Epithelial cell of esophagus (primary cell): ENCODE measurements at regions not wholly inside any gene's neighbourhood (a gene's known extent, or its start where the extent isn't known, plus 50 kb on each side); places are given as distances from the start of the nearest gene placed in this dataset.
A peak's percentile ranks its signal among the peaks of the same experiment; 100 is the strongest.

ENCODE experiments used
- DNase-seq: peaks from one replicate; pipeline ENCODE4 v3.0.0; 2010; ENCODE audit warnings: low read depth
- H3K4me3 ChIP-seq: 2 replicates; pipeline ENCODE4 v1.5.1; 2011; ENCODE audit warnings: mild to moderate bottlenecking, low read length, control low read depth
- CTCF ChIP-seq: IDR thresholded peaks from 2 replicates; pipeline ENCODE4 v1.5.1; 2011; ENCODE audit warnings: low read depth, mild to moderate bottlenecking, low read length, control low read depth, inconsistent platforms; ENCODE audit not compliant: insufficient read depth; ENCODE audit errors: missing control alignments

- no peak for DNase-seq
- no peak for TF ChIP-seq CTCF
- no peak overlapping the region for H3K4me3 ChIP-seq
These were observed 648.1 kb downstream of the USP25 start for GRCh38 chr21:16377857-16378256.

DNA sequence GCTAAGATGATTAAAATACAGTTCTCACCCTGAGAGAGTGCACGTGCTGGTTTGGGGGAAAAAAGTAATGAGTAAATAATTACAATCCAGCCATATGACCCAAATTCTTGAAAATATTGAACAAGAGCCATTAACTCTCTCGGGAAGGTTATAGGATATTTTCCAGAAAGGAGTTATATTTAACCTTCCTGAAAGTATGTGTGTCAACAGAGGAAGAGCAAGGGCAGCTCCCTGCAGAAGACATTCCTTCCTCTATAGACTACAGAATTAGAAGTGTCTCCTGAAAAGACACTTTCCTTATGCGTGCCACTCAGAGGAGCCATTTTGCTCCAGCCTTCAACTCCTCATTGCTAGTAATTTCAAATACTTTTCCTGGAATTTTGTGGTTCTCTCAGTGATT lies 648.7 kb downstream of the USP25 start:
- DNase-seq = no peak
- TF ChIP-seq CTCF = no peak

DNA sequence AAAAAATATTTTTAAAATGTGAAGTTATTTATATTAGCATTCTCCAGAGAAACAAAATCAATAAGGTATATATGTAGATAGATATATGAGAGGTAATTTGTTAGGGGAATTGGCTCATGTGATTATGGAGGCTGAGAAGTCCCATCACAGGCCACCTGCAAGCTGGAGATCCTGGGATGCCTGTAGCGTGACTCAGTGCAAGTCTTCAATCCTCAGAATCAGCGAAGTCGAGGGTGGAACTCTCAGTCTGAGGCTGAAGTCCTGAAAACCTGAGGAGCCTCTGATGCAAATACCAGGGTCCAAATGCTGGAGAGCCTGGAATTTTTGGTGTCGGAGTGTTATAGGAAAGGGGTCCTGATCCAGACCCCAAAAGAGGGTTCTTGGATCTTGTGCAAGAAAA lies 658.5 kb downstream of the USP25 start:
- no peak overlapping the region for H3K4me3 ChIP-seq
- peak; percentile 9 for DNase-seq
- no peak for TF ChIP-seq CTCF

More for the DNA sequence above, 648.7 kb downstream of the USP25 start:
- no peak overlapping the region for H3K4me3 ChIP-seq

GRCh38 chr21:16388911-16389560 lies 659.3 kb downstream of the USP25 start:
- TF ChIP-seq CTCF = no peak
- no peak overlapping the region for H3K4me3 ChIP-seq
- peak; percentile 83 for DNase-seq

- H3K4me3 ChIP-seq = no peak overlapping the region
- TF ChIP-seq CTCF = no peak
These were observed 659.9 kb downstream of the USP25 start for GRCh38 chr21:16389643-16390042.

DNA sequence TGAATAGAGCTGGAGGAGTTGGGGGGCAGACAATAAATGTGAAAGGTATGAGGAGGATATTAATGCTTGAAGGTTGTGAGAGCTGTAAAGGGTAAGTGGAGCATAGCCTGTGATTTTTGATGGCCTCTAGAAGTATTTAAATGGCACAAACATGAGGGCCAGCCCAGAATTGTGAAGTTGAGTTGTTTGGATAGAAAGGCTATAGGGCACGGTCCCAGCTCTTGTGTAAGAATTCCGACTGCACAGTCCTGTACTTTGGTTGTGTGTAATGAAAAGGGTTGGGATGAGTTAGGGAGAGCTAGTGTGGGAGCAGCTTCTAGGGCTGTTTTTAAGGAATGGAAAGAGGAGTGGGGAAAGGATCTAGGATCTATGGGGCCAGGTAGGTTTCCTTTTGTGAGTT lies 665.5 kb downstream of the USP25 start:
- H3K4me3 ChIP-seq = no peak overlapping the region
- no peak for DNase-seq
- no peak for TF ChIP-seq CTCF

More at GRCh38 chr21:16389643-16390042, 659.9 kb downstream of the USP25 start:
- no peak for DNase-seq

GRCh38 chr21:16402752-16403151 lies 673.0 kb downstream of the USP25 start:
- no peak overlapping the region for H3K4me3 ChIP-seq
- no peak for DNase-seq
- no peak for TF ChIP-seq CTCF
